NCI-H1694 (cell line): ENCODE measurements at regions not wholly inside any gene's neighbourhood (a gene's known extent, or its start where the extent isn't known, plus 50 kb on each side); places are given as distances from the start of the nearest gene placed in this dataset.

ENCODE experiments used
- DNase-seq: peaks from one replicate; lab custom pipeline; 2025; lab: John Stamatoyannopoulos, UW

DNA sequence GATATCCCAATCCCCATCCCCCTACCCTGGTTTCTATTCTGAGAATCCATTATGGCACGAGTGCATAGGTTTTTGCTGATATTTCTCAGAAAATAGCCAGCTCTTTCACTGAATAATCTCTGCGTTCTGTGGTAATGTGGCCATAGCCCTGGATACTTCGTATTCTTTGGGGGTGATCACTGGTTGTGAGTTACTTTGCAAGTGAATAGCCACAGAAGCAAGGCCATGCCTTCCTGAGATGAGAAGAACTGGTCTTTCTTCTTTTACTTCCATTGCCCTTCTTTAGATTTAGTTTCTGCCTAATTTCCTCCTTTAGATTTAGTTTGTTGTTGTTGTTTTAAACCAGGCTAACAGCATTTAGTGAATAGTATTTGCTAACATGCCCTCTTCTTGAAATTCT, 323.4 kb downstream of the CDC14C start:
- DNase-seq, result no peak

- no peak for DNase-seq
These were observed 330.7 kb downstream of the CDC14C start for GRCh38 chr7:49255054-49255453.

DNA sequence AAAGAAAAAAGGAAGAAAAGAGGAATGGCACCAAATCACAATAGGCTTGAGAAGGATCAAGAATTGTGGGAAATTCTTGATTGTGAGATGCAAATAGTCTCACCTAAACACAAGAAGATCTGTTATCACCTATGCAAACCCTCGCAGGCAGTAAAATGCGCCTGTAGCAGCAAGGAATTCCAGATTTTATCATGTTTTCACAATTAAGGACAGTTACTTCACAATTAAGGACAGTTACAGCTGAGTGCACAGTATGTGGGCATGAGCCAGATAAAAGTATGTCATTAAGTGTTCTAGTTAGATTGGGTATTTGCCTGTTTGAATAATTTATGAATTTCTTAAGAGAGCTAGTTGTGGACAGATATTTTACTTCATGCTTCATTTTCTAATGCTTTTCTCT, 336.2 kb downstream of the CDC14C start:
- no peak for DNase-seq

DNA sequence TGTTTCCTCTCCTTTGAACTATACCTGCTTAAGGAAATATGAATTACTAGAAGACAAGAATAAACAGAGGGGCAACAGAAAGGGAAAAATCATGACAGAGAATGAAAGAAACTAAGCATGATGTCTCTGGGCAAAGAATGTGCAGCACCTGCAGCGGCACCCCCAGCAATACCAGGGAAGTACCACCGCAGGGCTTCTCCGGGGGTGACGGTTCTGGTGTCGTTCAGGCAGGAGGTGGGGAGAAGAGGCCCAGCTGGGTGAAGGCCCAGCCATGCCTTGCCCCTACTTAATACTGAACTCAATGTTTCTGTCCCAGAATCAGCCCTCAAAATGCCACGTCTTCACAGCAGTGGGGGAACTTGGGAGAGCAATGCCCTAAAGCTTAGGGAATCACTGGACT, 337.6 kb downstream of the CDC14C start:
- no peak for DNase-seq

GRCh38 chr7:49264530-49264929, 340.2 kb downstream of the CDC14C start:
- DNase-seq, result no peak

DNA sequence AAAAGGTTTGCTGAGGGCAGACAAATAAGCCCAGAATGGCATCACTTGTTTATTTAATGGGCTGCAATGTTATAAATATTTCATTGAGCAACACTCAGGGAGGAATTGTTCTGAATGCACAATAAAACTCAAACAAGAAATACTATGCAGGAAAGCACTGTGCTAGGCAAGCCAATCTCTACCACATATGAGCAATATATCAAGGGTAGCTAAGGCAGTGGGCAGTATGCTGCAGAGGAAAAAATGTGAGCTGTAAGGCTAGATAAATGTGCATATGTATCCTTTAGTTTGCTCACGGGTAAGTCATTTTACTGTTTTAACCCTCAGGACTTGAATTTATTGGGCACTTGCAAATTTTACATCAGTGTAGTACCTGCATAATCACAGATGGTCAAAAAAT, 349.6 kb downstream of the CDC14C start:
- no peak for DNase-seq

- no peak for DNase-seq
These were observed 355.5 kb downstream of the CDC14C start for GRCh38 chr7:49279891-49280290.

- no peak for DNase-seq
These were observed 363.3 kb downstream of the CDC14C start for GRCh38 chr7:49287653-49288052.

DNA sequence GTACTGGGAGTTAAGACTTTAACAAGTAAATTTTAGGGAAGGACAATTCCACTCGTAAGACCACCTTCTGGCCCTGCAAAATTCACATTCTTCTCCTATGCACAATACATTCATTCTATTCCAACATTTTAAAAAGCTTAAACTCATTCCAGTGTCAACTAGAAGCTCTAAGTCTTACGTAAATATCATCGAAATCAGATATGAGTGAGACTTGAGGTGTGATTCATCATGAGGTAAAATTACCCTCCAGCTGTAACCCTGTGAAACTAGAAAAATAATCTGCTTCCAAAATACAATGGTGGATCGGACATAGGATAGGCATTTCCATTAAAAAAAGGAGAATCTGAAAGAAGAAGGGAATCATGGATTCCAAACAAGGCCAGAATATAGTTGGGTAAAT, 370.3 kb downstream of the CDC14C start:
- no peak for DNase-seq

GRCh38 chr7:49295146-49295545, 370.8 kb downstream of the CDC14C start:
- no peak for DNase-seq

- no peak for DNase-seq
These were observed 373.6 kb downstream of the CDC14C start for GRCh38 chr7:49297958-49298357.

DNA sequence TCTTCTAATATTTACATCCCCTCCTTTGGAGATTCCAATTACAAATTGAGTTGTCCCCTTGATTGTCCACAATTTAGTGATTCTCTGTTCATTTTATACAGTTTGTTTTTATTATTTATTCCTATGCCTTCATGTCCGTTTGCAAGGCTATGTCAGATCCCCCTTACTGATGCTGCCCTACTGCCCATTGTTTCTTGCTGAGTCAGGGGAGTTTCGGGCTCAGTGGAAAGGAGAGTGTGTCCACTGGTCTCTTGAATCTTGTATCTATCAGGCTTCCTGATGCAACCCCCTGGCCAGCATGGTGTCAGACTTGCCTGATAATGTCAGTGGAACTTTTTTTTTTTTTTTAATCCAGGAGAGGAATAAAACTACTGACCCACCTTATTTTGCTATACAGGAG, 384.4 kb downstream of the CDC14C start:
- DNase-seq, result no peak

- DNase-seq, result no peak
These were observed 395.7 kb downstream of the CDC14C start for GRCh38 chr7:49320083-49320482.

DNA sequence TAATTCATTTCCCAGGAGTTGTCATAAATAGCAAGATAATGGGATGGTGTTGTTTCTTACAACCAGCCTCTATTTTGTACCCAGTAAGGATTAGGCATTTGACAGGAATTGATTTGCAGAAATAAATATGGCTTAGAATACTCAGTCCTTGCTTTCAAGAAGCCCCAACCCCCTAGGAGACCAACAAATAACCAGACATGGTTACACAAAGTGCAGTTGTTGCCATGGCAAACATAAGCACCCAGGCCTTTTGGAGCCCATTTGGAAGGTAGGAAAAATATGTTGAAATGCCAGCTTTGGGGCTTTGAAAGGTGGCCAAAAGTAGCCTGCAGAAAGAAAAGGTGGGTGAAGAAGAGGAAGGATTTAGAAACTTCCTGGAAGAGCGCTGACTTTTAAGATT, 397.5 kb downstream of the CDC14C start:
- no peak for DNase-seq

DNA sequence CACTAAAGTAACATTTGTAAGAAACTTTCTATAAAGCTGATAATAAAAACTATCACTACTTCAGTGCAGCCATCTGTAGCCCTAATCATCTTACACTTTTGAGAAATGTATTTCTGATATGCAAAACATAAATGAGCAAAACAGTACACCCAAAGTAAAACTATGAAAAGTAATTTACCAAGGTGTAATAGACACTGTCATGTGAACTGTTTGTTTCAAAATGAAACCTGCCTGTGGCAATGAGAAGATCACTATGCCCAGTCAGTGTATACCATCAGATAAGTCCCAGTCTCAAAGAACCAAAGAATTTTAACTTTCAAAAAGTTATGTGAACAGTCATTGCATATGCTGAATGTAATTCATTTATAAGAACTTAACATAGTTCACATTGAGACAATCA, 398.1 kb downstream of the CDC14C start:
- no peak for DNase-seq

DNA sequence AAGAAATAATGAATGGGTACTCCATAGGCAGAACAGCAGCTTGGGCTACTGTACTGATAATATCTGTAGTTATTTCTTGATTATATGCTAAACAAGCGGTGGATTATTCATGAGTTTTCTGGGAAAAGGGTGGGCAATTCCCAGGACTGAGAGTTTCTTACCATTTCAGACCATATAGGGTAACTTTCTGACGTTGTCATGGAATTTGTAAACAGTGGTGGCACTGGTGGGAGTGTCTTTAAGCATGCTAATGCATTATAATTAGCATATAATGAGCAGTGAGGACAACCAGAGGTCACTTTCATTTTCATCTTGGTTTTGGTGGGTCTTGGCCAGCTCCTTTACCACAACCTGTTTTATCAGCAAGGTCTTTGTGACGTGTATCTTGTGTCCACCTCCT, 399.7 kb downstream of the CDC14C start:
- no peak for DNase-seq

GRCh38 chr7:49324707-49325106, 400.4 kb downstream of the CDC14C start:
- no peak for DNase-seq

- no peak for DNase-seq
These were observed 401.2 kb downstream of the CDC14C start for GRCh38 chr7:49325571-49325970.

DNA sequence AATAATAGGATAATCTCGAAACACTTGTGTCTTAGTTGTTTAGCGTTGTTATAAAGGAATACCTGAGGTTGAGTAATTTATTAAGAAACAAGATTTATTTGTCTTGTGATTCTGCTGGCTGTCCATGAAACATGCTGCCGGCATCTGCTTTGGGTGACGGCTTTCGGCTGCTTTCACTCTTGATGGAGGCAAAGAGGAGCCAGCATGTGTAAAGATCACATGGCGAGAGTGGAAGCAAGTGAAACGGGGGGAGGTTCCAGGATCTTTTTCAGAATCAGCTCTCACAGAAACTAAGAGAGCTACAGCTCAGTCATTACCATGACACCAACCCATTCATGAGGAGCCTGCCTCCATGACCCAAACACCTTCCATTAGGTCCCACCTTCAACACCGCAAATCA, 402.8 kb downstream of the CDC14C start:
- DNase-seq, result no peak

- no peak for DNase-seq
These were observed 409.0 kb downstream of the CDC14C start for GRCh38 chr7:49333180-49333881.

DNA sequence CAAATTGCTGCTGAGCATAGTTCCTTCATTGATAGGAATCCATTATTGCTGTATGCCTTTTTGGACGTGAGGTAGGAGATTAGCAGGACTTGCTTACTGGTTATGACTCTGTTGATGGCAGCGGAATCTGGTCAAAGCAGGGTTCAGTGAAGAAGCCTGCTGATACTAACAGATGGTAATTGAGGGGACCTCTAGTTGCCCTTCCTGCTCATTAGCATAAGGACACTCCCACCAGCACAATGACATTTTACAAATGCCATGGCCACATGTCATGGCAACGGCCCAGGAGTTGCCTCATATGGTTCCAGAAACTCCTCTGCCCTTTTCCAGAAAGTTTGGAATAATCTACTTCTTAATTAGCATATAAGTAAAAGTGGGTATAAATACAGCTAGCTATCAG, 417.5 kb downstream of the CDC14C start:
- DNase-seq, result no peak

DNA sequence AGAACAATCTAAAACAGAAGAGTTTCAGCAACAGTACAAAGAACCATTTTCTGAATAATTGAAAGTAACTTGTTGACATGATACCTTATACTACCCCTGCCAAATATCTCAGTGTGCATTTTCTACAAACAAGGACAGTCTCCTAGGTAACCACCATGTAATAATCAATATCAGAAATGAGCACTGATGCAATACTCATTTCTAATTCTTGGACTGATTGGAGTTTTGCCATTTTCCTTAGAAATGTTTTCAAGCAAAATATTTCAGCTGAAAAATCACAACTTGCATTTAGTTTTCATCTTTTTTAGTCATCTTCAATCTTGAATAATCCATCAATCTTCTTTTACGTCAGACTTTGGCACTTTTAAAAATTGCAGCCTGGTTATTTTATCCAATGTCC, 420.2 kb downstream of the CDC14C start:
- DNase-seq, result no peak

GRCh38 chr7:49346195-49346899, 422.0 kb downstream of the CDC14C start:
- DNase-seq, result no peak

DNA sequence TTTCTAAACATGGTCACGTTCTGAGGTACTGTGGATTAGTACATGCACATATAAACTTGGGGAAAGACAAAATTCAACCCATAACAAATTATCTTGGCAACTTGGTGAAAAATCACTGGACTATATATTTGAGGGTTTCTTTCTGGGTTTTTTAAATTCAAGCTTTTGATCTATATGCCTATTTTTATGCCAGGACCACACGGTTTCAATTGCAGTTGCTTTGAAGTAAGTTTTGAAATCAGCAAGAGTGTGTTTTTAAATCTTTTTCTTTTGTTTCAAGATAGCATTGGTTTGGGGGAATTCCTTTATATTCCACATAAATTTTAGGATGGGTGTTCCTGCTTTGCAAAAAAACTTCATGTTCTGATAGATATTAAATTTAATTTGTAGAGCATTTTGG, 406.4 kb upstream of the VWC2 start:
- no peak for DNase-seq
